ENCODE measurements at regions not wholly inside any gene's neighbourhood (a gene's known extent, or its start where the extent isn't known, plus 50 kb on each side); places are given as distances from the start of the nearest gene placed in this dataset.

- Histone ChIP-seq H3K4me2 (ENCODE audit: low read length) (no peak overlapping the region), H3K4me3 (ENCODE audit: low read length) (no peak overlapping the region), H3K9me2 (ENCODE audit: insufficient read depth, low read length) (no peaks in the 10 kb centered on the region), H3F3A (ENCODE audit: insufficient read depth, low read length, poor library complexity, severe bottlenecking) (no peaks in the 10 kb centered on the region), H3K9ac (ENCODE audit: low read length) (no peak overlapping the region), H3K27me3 (ENCODE audit: insufficient read depth, low read depth, low read length) (no peaks in the 10 kb centered on the region), H3K36me3 (ENCODE audit: insufficient read depth, low read length) (no peaks in the 10 kb centered on the region), H3K9me3 (ENCODE audit: low read length) (no peaks in the 10 kb centered on the region), H2AFZ (ENCODE audit: low read depth, low read length) (no peak overlapping the region), H4K20me1 (ENCODE audit: insufficient read depth) (no peaks in the 10 kb centered on the region), H3K79me2 (replicated peaks; ENCODE audit: insufficient read depth, low read length) (no peaks in the 10 kb centered on the region), H3K27ac (ENCODE audit: low read length) (no peak overlapping the region)
- TF ChIP-seq, protein P1, sequence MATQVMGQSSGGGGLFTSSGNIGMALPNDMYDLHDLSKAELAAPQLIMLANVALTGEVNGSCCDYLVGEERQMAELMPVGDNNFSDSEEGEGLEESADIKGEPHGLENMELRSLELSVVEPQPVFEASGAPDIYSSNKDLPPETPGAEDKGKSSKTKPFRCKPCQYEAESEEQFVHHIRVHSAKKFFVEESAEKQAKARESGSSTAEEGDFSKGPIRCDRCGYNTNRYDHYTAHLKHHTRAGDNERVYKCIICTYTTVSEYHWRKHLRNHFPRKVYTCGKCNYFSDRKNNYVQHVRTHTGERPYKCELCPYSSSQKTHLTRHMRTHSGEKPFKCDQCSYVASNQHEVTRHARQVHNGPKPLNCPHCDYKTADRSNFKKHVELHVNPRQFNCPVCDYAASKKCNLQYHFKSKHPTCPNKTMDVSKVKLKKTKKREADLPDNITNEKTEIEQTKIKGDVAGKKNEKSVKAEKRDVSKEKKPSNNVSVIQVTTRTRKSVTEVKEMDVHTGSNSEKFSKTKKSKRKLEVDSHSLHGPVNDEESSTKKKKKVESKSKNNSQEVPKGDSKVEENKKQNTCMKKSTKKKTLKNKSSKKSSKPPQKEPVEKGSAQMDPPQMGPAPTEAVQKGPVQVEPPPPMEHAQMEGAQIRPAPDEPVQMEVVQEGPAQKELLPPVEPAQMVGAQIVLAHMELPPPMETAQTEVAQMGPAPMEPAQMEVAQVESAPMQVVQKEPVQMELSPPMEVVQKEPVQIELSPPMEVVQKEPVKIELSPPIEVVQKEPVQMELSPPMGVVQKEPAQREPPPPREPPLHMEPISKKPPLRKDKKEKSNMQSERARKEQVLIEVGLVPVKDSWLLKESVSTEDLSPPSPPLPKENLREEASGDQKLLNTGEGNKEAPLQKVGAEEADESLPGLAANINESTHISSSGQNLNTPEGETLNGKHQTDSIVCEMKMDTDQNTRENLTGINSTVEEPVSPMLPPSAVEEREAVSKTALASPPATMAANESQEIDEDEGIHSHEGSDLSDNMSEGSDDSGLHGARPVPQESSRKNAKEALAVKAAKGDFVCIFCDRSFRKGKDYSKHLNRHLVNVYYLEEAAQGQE (IDR thresholded peaks at IDR 0.05; ENCODE audit: borderline replicate concordance) = no peak
- TF ChIP-seq EP300 (conservative IDR thresholded peaks at IDR 0.05; ENCODE audit: poor library complexity, severe bottlenecking) (no peak), EZH2 (IDR thresholded peaks at IDR 0.05; ENCODE audit: borderline replicate concordance, insufficient read depth, low read length, poor library complexity, severe bottlenecking) (no peak), TAF1 (IDR thresholded peaks at IDR 0.05; ENCODE audit: low read depth) (no peak), CTCF (IDR thresholded peaks at IDR 0.05; ENCODE audit: poor library complexity, severe bottlenecking) (no peak), RAD21 (conservative IDR thresholded peaks at IDR 0.05) (no peak), SMC3 (conservative IDR thresholded peaks at IDR 0.05; ENCODE audit: poor library complexity) (no peak)
Observed at GRCh38 chr5:117973785-117974184, 1014.6 kb downstream of the DTWD2 start.

DNA sequence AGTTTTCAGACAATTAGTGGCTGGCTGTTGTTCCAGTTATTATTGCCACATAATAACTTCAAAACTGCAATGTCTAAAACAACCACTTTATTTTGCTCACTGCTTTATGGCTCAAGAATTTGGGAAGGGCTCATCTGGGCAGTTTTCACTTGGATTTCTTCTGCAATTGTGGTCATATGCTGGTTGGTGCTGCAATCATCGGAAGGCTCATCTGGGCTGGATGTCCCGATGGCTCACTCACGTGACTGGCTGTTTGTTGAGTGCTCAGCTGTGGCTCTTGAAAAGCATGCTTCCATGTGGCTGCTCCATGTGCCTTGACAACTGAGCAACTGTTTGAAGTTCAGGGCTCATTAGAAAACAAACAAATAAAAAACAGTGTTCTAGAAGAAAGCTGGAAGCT, 1032.5 kb downstream of the DTWD2 start:
- Histone ChIP-seq H3K4me2 (ENCODE audit: low read length) (no peak overlapping the region), H3K79me2 (replicated peaks; ENCODE audit: insufficient read depth, low read length) (no peaks in the 10 kb centered on the region), H2AFZ (ENCODE audit: low read depth, low read length) (no peak overlapping the region), H3K9ac (ENCODE audit: low read length) (no peak overlapping the region), H3F3A (ENCODE audit: insufficient read depth, low read length, poor library complexity, severe bottlenecking) (no peaks in the 10 kb centered on the region), H3K27ac (ENCODE audit: low read length) (no peak overlapping the region), H3K27me3 (ENCODE audit: insufficient read depth, low read depth, low read length) (no peaks in the 10 kb centered on the region), H3K36me3 (ENCODE audit: insufficient read depth, low read length) (no peaks in the 10 kb centered on the region), H3K4me3 (ENCODE audit: low read length) (no peak overlapping the region), H3K9me3 (ENCODE audit: low read length) (no peaks in the 10 kb centered on the region), H3K9me2 (ENCODE audit: insufficient read depth, low read length) (no peaks in the 10 kb centered on the region), H4K20me1 (ENCODE audit: insufficient read depth) (no peaks in the 10 kb centered on the region)
- TF ChIP-seq, protein P1 (IDR thresholded peaks at IDR 0.05; ENCODE audit: borderline replicate concordance) = no peak
- TF ChIP-seq TAF1 (IDR thresholded peaks at IDR 0.05; ENCODE audit: low read depth) (no peak), MXI1 (conservative IDR thresholded peaks at IDR 0.05; ENCODE audit: poor library complexity, severe bottlenecking) (no peak), RAD21 (conservative IDR thresholded peaks at IDR 0.05) (no peak), POLR2AphosphoS5 (IDR thresholded peaks at IDR 0.05) (no peak), SMC3 (conservative IDR thresholded peaks at IDR 0.05; ENCODE audit: poor library complexity) (no peak), CTCF (IDR thresholded peaks at IDR 0.05; ENCODE audit: poor library complexity, severe bottlenecking) (no peak), EP300 (conservative IDR thresholded peaks at IDR 0.05; ENCODE audit: poor library complexity, severe bottlenecking) (no peak), EZH2 (IDR thresholded peaks at IDR 0.05; ENCODE audit: borderline replicate concordance, insufficient read depth, low read length, poor library complexity, severe bottlenecking) (no peak)
